Suppressor macrophage treated with lipopolysaccharide for 1 hour (primary cell): ENCODE measurements at regions not wholly inside any gene's neighbourhood (a gene's known extent, or its start where the extent isn't known, plus 50 kb on each side); places are given as distances from the start of the nearest gene placed in this dataset.

Source experiments
- DNase-seq, 3 donors: peaks; one replicate each; pipeline ENCODE4 v3.0.0-alpha.2; 2020 to 2022

DNA sequence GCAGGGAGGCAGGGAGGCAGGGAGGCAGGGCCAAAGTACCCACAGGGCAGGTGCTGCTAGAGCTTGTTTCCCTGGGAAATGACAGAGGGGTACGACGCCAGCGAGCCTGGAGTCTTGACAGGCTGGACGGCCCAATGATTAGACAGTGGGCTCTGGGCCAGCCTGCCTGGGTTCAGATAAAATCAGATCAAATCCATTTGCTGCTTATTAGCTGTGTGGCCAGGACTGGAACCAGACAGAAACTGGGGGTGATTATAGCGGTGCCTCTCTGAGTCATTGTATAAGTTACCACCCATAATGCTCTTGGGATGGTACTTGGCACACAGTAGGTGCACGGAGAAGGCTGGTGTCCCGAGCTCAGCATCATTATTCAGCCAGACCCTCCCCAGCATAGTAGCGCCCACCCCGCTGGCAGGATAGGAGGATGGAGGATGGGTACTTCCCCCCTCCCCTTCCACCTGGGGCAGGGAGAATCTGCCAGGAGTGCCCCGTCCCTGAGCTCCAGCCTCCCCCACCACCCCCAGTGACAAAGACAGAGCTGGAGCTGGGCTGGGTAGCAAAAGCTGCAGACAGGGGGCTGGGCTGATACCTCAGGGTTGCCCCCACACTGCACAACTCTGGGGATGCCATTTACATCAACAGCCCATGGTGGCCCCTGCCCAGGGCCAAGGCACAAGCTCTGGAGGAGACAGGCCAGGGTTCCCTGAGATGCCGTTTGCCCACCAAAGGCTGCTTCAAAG lies 77.6 kb upstream of the TNRC6C start:
- no peak for DNase-seq

DNA sequence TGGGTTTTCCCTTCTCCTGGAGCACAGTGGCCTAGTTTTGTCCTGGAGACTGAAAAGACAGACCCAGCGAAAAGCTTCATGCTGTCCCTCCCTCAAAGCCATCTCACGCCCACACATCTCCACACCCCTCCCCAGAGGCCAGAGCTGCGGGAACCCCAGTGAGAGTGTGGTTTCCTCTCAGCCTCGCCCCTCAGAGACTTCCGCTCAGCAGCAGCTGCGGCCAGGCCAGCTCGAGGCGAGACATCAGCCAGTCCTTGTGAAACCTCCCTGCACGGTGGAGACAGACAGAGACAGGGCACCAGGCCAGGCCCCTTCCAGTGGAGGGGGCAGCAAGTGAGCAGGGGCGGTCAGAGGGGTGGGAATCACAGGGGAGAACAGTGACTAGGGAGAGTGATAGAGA lies 77.0 kb upstream of the TNRC6C start:
- peak; percentile 94 to 95 (median 95) for DNase-seq

DNA sequence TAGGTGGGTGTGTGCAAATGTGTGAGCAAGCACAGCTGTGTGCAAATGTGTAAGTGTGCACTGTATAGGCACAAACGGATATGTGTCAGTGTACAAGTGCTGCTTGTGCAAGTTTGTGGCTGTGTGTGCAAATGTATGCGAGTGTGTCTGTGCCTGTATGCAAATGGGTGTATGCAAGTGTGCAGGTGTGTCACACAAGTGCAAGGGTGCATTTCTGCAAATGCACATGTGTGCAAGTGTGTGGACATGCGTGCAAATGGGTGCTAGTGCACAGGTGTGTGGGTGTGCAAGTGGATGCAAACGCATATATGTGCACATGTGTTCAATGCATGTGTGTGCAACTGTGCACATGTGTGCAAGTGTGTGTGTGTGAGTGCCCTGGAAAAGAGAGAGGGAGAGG lies 76.5 kb upstream of the TNRC6C start:
- DNase-seq, result no peak

DNA sequence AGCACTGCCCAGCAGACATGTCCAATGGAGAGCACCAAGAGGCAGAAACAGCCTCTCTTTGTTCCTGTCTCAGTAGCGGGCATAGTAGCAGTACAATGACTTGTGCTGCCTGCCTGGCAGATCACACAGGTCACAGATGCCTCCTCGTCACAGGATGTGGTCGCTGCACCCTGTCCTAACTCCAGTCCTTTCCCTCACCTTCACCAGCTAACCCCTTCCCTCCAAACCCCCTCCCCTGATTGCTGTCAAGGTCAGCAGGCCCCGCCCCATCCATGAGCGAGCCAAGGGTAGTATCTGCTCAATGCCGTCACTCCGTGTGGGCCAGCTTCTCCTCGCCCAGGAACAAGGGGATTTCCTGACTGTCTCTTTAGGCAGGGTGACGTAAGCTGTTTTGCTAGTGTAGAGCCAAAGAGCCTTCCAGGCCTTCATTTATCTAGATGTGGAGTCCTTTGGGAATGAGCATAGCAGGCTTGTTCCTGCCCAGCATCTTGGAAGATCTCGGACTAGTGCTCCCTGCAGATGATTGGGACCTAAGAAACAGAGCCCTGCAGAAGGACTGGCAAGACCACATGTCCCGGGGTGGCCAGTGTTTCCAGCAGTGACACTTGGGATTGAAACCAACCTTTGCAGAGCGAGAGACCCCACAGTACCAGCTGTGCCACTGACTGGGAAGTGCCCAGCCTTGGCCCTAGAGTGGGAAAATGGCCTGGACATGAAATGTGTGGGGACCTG lies 75.9 kb upstream of the TNRC6C start:
- DNase-seq, result peak; percentile 94 to 96 (median 96)

DNA sequence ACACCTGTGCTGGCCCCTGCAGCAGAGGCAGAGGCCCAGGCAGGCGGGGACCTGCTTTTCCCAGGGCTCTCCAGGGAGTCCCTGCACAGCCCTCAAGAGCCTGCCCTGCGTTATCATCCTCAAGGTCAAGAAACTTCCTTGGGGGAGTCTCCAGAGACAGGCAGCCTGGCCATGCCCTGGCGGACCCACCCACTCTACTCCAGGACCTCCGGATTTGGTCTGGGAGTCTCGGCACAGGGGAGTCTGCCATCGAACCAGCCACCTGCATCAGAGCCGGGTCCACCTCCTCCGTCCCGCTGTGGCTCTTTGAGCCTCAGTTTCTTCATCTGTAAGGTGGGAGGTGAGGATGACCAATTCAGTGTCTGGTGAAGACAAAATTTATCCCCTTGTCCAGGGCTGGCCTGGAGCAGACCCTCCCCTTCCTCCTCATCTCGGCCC lies 75.3 kb upstream of the TNRC6C start:
- DNase-seq, result no peak

DNA sequence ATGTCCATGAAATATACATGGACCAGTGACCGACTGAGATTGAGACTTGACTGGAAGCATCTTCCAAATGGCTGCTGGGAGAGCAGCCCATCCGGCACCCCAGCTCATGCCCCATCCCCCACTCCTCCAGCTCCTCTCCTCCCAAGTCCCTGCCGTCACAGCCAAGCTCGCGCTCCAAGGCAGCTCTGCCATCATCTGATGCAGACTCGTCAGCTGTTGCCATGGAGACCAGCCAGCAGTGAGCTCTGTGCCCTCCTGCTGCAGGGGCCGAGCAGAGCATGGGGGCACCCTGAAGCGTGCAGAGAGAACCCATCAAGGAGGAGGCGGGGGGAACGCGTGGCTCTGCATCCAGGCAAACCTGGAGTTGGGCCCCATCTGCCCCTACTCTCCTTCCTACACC lies 74.5 kb upstream of the TNRC6C start:
- DNase-seq, result no peak

DNA sequence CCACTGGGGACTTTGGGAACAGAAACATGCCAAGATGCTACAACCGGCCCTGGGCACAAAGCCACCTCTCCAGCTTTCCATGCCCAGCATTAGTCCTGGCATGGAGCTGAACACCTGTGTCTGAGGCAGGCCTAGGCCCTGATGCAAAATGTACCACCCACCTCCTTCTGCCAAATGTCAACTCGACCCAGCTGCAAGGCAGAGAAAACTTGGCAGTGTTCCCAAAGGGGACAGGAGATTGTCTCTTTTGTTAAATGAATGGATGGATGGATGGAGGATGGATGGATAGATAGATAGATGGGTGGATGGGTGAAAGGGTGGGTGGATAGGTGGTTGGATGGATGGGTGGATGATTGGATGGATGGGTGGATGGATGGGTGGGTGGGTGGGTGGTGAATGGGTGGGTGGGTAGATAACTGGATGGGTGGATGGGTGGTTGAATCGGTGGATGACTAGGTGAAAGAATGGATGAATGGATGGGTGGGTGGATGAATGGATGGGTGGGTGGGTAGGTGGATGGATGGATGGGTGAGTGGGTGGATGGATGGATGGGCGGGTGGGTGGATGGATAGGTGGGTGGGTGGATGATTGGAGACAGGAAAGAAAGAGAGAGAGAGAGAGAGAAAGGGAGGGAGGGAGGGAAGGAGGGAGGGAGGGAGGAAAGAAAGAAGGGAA lies 73.4 kb upstream of the TNRC6C start:
- no peak for DNase-seq

DNA sequence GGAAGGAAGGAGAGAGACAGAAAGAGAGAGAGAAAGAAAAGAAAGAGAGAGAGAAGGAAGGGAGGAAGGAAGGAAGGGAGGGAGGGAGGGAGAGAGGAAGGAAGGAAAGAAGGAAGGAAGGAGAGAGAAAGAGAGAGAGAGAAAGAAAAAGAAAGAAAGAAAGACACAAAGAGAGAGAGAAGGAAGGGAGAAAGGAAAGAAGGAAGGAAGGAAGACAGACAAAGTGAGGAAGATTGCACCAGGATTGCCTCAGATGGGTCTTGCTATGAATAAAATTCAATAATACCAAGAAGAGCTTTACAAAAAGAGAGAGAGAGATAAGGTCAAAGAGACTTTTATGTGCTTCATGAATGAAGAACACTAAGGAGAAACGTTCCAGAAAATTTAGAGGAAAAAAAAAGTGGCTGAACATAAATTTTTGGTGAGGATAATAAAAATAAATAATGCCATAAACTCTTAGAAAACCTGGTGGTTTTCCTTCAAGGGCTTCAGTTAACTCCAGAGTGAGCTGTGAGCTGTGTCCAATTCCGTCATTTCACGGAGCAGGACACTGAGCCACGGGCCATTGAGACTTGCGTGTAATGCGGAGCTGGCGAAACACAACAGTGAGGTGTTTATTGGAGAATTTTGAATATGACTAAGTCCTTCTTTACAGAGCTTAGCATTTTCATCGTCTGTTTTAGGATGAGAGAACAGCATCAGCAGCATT lies 72.7 kb upstream of the TNRC6C start:
- DNase-seq, result no peak

DNA sequence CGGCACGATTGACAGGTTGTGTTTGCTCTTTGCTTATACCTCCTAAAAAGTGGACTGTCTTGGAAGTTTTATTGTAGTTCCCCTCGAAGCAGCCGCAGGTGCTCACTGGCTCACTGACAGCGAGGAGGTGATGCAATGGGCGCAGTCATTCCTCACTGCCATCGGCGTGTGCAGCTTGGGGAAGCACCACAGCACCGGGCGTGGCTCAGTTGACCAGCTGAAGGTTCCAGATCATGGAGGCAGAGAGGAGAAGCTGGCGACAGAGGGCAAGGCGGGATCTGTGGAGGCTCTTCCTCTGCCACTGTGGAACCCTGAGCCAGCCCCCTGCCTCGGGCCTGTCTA lies 72.1 kb upstream of the TNRC6C start:
- peak; percentile 76 to 85 (median 79) for DNase-seq

DNA sequence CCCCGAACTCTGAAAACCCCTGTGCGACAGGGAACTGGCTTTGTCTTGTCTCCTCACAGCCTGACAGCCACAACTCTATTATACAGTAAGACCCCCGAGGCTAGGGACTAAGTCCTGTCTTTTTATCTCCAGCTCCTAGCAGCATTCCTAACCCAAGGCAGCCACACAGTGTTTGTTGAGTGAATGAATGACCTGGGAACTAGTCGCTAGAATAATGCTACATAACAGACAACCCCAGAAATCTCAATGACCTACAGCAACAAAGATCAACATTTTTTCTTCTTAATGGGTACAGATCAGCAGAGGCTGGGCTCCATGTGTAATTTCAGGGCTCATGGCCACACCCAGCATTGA lies 71.4 kb upstream of the TNRC6C start:
- no peak for DNase-seq

DNA sequence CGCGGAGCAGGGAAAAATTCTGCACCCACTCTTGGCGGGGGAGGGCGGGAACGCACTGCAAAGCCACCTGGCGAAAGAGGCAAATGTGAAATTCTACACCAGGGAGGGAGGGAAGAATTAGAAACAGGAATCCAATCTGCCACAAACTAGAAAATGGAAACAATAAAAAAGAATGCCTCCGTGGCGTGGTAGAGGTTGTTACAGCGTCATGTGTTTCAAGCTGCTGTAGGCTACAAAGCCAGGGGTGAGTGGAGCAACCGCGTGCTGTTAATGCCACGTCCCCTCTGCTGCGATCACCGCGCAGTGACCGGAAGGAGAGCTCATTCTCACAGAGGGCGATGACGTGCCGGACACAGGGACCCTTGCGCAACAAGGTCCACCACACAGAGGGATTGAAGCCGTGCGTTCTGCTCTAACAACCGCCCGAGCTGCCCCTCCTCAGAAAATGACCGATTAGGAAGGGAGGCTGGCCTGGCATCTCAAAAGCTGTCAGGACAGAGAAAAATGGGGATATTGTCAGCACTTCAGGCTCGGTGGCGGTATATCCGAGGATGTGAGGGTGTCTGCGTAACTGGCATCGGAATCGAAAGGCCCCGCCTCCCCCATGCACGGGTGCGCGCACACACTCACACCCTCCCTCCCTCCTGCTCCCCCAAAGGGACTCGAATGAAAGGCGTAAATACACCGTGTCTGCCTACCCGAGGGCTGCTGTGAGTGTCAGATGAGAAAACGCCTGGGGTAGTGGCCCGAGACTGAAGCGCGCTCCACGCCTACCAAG lies 70.8 kb upstream of the TNRC6C start:
- peak; percentile 91 to 94 (median 92) for DNase-seq

DNA sequence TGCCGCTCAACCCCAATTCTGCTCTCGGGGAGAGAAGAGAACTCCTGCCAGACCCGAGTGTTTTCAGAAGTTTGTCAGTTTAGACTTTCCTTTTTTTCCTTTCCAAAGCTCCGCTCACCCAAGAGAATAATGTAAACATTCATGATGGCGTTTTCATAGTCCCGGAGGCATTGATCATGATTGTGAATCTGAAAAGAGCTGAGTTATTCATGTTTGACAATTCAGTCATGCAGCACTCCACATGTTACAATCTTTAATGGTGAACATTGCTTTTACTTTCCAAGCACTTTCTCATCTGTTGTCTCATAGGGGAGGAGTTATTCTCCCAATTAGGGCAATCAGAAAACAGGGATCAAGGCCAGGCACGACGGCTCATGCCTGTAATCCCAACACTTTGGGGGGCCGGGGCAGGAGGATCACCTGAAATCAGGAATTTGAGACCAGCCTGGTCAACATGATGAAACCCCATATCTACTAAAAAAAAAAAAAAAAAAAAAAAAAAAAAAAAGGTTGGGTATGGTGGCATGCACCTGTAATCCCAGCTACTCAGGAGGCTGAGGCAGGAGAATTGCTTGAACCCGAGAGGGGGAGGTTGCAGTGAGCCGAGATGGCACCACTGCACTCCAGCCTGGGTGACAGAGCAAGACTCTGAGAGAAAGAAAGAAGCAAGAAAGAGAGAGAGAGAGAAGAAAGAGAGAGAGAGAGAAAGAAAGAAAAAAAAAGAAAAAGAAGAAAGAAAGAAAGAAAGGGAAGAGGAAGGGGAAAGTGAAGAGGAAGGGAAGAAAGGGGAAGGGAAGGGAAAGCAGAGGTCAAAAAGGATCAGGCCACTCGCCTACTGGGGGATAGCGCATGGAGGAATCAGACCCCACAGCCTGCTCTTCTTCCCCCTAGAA lies 70.0 kb upstream of the TNRC6C start:
- DNase-seq, result peak in 1 of 3 donors; percentile 34

DNA sequence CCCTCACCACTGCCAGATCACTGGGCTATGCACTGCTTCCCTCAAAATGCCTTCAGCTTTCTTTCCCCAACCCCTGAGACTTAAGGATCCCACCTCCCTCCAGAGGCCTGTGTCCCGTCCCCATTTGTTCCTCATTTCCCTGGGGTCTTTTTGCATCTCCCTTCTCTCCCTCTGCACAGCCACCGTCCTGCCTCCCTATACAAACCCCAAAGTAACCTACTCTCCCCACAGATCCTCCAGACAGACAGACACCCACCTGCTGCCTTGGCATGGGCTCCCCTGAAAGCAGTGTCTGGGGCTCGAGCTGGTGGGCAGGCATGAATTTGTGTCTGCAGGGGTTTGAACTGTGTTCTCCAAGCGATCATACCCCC lies 69.4 kb upstream of the TNRC6C start:
- no peak for DNase-seq

DNA sequence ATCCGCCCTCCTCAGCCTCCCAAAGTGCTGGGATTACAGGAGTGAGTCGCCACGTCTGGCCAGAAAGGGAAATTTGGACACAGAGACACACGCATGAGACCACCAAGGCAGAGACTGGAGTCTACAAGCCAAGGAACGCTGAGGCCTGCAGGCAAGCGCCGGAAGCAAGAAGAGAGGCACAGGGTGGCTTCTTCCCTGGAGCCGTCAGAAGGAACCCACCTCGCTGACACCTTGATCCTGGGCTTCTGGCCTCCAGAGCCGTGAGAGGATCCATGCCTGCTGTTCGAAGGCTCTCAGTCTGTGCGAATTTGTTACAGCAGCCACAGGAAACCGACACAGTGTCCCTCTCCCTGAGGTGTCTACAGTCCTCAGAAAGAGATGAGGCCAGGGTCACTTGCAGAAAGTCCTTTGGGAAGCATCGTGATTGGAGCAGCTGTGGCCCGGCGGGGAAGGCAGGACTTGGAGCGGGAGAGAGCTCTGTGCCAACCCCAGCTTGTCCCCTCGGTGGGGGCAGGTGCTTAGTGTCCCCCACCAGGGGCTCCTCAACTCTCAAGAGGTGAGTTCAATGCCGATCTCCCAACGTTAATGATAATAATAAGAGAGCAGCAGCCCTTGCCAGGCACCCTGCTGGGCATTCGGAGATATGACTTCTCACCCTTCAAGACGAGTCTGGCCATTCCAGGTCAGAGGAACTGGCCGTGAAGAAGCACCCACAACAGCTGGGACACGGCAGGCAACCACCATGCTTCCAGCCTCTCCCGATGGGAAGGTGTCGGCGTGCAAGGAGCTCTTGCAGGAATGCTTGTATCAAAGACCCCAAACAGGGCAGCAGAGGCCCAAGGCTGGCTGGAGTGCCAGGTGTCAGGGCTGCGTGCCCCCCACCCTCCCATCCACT lies 68.4 kb upstream of the TNRC6C start:
- DNase-seq, result no peak

DNA sequence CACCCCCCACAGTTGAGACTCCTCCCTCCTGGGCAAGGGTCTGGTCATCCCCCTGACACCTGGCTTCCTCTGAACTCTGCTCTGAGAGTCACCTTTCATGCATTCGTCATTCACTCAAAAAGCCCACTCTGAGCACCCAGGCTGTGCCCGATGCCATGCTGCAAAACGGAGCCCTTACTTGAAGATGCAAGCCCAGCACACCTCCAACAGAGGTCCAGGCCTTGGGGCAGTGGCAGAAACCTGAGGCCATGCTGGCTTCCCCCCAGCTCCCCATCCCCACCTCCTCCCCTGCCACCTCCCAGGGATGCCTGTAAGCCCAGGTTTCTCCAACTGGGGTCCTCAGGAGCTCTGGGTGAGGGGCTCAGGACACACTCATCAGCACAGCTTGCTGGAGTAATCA lies 67.7 kb upstream of the TNRC6C start:
- no peak for DNase-seq

DNA sequence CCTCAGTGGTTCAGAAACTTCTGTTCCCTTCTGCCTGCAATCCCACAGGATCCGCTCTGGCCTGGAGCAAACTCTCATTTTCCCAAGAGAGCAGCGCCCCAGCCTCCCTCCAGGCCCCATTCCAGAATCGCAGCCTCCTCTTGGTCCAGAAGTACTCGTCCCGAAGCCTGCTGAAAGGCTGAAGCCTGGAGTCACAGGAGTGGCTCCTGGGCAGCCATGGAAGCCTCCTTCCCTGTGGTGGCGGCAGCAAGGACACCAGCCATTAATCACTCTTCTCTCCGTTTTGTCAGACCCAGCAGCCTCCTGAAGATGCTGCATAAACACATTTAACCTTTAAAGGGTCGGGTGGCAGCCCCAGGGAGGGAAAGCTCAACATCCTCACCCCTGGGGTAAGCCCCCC lies 66.9 kb upstream of the TNRC6C start:
- no peak for DNase-seq

DNA sequence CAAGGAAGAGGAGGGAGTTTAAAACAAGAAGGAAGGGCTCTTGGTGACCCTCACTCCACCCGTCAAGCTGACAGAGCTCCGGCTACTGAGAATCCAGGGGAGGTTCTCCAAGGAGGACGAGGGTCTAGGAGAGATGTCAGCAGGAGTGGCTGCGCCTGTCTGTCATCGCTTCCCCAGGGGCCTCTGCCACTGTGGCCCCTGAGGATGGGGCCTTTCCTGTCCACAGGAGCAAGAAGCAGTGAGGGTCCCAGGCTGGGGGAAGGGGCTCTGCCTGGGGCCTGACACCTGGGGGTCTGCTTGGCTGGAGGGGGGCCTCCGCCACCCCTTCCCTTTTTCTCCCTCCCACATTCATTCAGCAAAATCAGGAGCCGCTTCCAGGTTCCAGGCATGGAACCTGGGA lies 66.5 kb upstream of the TNRC6C start:
- no peak for DNase-seq

DNA sequence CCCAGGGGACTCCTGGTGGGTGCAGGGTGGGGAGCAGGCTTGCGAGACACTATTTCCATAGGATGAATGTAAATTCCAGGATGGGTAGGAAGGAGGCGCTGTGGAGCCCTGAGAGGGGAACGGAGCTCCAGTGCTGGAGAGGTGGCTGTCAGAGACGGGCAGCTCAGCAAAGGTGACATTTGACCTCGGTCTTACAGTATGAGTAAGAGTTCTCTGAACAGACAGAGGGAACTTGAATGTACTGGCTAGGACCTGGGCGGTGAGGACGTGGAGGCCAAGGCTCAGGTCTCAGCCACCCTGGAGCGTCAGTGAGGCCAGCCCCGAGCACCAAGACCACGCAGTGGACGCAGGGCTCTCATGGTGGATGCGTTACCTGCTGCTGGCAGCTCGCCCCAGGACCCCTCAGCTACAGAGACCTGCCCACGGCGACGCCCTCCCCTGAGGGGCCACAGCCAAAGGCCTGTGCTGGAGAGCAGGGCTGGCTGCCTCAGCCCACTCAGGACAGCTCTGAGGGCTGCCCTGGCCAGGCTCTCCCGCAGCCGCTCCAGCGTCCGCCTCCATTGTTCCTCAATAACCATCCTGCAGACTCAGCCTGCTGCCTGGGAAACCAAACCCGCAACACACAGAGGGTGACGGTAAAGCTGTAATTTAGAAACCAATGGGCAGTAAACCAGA lies 65.9 kb upstream of the TNRC6C start:
- peak in 2 of 3 donors; percentile 29 to 52 for DNase-seq

DNA sequence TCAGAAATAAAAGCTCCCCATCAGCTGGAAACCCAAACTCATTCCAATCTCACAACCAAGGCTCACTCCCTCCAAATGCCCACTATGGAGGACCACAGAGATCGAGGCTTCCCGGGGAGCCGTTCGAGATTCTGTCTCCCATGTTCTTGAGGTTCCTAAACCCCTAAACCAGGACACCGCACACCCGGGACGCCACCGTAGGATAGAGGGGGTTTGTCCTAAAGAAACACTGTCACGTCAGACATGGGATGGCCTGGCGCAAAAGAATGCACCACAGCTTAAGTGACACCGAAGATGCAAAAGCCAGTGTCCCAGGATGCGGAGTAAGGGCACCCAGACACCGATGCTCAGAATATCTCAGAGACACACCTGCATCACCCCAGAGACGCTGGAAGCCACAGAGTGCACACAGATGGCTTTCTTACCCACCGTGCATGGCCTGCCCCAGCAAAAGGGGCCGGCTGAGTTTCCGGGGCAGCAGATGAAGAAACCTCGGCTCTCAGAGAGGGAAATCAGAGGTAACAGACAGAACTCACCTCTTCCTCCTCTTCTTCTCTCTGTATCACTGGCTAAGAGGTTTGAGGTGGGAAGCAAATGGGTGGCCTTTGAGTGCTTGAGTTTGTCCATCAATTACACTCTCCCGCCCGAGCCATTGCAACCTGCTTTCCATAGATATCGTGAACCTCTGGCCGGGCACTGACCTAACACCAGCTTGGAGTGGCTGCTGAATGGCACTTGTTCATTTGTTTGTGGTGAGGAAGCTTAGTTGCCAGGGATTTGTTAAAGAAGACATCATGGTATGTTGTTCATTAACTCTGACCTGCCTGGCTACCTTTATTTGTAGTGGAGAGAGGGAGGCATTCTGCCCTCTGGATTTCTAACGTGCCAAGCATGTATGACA lies 65.1 kb upstream of the TNRC6C start:
- no peak for DNase-seq
